Activated CD8-positive, alpha-beta memory T cell treated with anti-CD3 and anti-CD28 coated beads, Interleukin-2, amount 10 ng/mL, durations not matched to agents 7 days and 5 days (primary cell): ENCODE measurements at regions not wholly inside any gene's neighbourhood (a gene's known extent, or its start where the extent isn't known, plus 50 kb on each side); places are given as distances from the start of the nearest gene placed in this dataset.

Experiments
- ATAC-seq: fragments of 150-1000 bp; cut with Tn5 transposase; one replicate; pipeline ENCODE4 v1.10.0; 2021; ENCODE audit warnings: moderate library complexity
- CTCF ChIA-PET: fragments of 350-600 bp; sonication (Branson Sonifier 250); formaldehyde crosslinking; loops from one replicate; lab custom pipeline; 2021; ENCODE audit warnings: antibody characterized with exemption; lab: Charles Lee
- DNase-seq: peaks from one replicate; pipeline ENCODE4 v3.0.0-alpha.2; 2020
- H3K27ac Mint-ChIP-seq: one replicate; pipeline ENCODE4 v1.8.0; 2021; ENCODE audit warnings: mild to moderate bottlenecking, mixed read lengths
- H3K27me3 Mint-ChIP-seq: one replicate; pipeline ENCODE4 v1.8.0; 2021; ENCODE audit warnings: mixed read lengths
- H3K36me3 Mint-ChIP-seq: one replicate; pipeline ENCODE4 v1.8.0; 2021; ENCODE audit warnings: mild to moderate bottlenecking, mixed read lengths
- H3K4me1 Mint-ChIP-seq: one replicate; pipeline ENCODE4 v1.8.0; 2021; ENCODE audit warnings: mixed read lengths
- H3K4me3 Mint-ChIP-seq: one replicate; pipeline ENCODE4 v1.8.0; 2021; ENCODE audit warnings: mild to moderate bottlenecking, moderate library complexity, mixed read lengths
- H3K9me3 Mint-ChIP-seq: one replicate; pipeline ENCODE4 v1.8.0; 2022; ENCODE audit warnings: low read depth, mixed read lengths

DNA sequence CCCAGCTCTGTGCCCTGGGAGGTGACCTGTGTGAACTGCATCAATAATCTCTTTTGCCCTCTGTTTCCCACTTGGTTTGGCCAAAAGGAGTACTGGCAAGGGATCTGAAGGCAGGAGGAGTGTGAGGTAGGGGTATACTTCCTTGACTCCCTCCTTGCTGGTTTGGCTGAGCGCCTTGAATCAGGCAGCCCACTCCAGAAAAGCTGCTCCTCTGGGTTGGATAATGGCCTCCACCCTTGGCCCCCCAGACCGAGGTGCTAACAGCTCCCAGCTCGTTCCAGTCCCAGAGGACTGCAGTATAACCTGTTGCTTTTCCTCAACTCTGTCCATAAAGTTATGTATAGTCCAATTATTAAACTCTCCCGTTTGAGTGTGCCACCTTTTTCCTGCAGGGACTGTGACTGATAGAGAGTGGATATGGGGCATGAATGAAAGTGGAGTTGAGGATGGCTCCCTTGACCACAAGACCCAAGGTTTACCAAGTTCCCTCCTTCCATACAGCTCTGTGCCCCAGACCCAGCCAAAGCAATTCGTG, 88.2 kb upstream of the HAND1 start:
- Mint-ChIP-seq H3K4me1 (no peaks in the 10 kb centered on the region), H3K27ac (no peak overlapping the region)
- CTCF ChIA-PET: no interaction called here

DNA sequence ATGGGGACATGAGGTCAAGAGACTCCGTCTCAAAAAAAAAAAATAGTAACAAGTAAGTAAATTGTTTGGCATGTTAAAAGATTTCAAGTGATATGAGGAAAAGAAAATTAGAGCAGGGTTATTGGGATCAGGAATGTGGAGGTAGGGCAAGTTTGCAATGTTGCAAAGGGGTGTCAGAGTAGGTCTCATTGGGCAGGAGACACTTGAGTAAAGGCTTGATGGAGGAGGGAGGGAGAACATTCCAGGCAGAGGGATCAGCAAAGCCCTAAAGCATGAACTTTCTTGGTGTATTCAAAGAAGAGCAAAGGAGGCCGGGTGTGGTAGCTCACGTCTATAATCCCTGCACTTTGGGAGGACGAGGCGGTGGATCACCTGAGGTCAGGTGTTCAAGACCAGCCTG, 87.1 kb upstream of the HAND1 start:
- DNase-seq (no peak), ATAC-seq (no peak)
- Mint-ChIP-seq H3K36me3 (no peaks in the 10 kb centered on the region), H3K27ac (no peak overlapping the region), H3K4me1 (no peaks in the 10 kb centered on the region), H3K4me3 (no peak overlapping the region), H3K27me3 (peaks cover 14% of the 10 kb centered on the region), H3K9me3 (no peaks in the 10 kb centered on the region)
- CTCF ChIA-PET: no interaction called here

More for the DNA sequence above, 88.2 kb upstream of the HAND1 start:
- Mint-ChIP-seq H3K27me3 (peaks cover 14% of the 10 kb centered on the region), H3K36me3 (no peaks in the 10 kb centered on the region), H3K9me3 (no peaks in the 10 kb centered on the region), H3K4me3 (no peak overlapping the region)
- no peak for ATAC-seq
- no peak for DNase-seq

DNA sequence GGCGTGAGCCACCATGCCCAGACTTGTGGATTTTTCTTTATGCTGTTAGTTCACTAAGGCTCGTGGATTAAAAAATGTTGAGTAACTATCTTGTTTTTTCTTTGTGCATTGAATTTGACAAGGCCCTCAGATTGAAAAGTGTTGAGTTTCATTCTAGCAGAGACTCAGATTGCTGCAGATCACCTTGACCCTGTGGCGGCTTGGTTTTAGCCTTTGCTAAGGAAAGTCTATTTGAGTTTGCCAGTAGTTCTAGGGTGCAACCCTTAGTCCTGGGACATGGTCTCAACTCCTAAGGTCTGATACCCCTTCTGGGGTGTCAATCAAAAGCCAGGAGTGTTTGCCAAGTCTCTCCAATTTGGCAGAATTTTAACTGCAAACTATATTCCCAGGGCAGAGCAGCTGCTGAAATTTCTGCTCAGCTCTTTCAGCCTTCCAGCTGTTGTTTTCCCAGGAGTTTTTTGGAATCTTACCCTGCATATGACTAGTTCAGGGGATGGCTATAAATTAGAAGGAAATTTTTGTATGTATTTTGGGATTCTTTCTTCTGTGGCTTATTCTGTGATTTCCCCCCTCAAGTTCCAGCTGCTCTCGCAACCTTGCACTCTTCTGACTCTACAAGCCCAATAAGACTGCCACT, 84.3 kb upstream of the HAND1 start:
- Mint-ChIP-seq H3K4me3 (no peak overlapping the region), H3K36me3 (no peaks in the 10 kb centered on the region), H3K27ac (no peak overlapping the region), H3K27me3 (peaks cover 24% of the 10 kb centered on the region), H3K9me3 (no peaks in the 10 kb centered on the region), H3K4me1 (no peaks in the 10 kb centered on the region)
- ATAC-seq: no peak
- CTCF ChIA-PET: interaction anchor here (1.2 kb wide), 1 partner anchor 9 kb away, joined by 4 read pairs; no protein-coding TSS in a partner anchor
- DNase-seq: no peak

DNA sequence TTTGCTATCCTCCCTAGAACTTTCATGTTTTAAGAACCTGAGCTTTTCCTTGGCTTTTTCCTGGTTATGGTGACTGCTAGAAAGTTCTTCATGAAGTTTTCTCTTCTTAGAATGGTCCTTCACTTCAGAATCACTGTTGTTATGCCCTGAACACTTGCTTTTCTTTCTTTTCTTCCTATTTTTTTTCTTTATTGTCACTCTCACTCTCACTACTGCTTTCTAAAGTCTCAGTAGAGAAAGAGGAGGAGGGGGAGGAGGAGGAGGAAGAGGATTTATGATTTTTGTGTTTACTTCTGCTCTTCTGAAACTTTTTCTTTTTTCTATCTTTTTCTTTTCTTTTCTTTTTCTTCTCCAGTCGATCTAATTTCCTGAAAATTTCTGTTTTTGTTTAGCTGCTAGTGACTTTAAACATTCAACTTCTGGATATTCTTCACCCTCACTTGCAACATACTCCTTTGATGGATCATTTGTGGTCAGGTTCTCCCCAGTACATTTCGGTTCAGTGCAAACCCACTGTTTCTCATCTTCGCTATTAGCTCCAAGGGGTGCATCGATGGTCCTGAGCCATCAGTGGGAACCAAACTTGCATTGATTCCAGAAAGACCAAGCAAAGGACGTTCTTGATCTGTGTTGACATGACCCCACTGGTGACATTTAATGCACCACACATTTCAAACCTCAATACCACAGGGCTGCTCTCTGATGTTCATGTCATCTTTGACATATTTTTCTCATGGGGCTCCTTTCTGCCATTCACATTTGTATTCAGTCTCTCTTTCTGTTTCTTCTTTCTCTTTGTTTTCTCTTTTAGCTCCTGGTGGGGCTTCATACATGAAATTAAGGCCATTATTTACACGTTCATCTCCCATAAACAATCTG, 81.6 kb upstream of the HAND1 start:
- H3K4me1 Mint-ChIP-seq: no peaks in the 10 kb centered on the region
- no peaks in the 10 kb centered on the region for H3K36me3 Mint-ChIP-seq
- DNase-seq (no peak), ATAC-seq (no peak)
- H3K9me3 Mint-ChIP-seq: no peaks in the 10 kb centered on the region
- peaks cover 20% of the 10 kb centered on the region for H3K27me3 Mint-ChIP-seq
- CTCF ChIA-PET: interaction anchor here (0.7 kb wide), 1 partner anchor 53 kb away, joined by 3 read pairs; no protein-coding TSS in a partner anchor
- no peak overlapping the region for H3K4me3 Mint-ChIP-seq
- no peak overlapping the region for H3K27ac Mint-ChIP-seq

DNA sequence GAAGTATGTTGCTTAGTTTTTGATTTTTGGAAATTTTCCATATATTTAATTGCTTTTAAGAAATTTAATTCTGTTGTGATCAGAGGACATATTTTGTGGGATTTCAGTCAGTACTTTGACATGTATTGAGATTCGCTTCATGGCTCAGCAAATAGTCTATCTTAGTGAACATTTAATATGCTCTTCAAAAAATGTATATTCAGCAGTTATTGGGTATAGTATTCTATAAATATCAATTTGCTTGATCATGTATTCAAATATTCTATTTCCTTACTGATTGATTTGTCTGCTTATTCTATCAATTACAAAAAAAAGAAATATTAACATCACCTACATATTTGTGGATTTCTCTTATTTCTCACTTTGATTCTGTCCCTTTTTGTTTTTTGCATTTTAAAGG, 79.5 kb upstream of the HAND1 start:
- CTCF ChIA-PET: no interaction called here
- H3K36me3 Mint-ChIP-seq: no peaks in the 10 kb centered on the region
- H3K9me3 Mint-ChIP-seq: no peaks in the 10 kb centered on the region
- H3K27ac Mint-ChIP-seq: no peak overlapping the region
- H3K27me3 Mint-ChIP-seq: peaks cover 17% of the 10 kb centered on the region
- DNase-seq (no peak), ATAC-seq (no peak)
- H3K4me3 Mint-ChIP-seq: no peak overlapping the region
- no peaks in the 10 kb centered on the region for H3K4me1 Mint-ChIP-seq

DNA sequence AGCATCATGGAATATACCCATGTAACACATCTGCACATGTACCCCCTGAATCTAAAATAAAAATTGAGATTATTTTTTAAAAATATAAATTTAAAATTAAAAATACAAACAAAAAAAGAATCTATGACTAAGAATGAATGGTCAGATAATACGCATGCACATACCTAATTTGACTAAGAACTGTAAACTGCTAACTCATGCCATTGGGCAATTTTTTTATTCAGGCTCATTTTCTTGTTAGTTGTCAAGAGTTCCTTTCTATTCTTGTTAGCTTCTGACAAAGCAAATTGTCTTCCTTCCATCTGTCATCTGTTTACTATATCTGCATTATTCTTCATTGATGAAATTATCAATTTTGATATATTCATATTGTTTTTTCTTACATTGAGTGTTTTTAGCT, 69.5 kb upstream of the HAND1 start:
- peaks cover 60% of the 10 kb centered on the region for H3K27me3 Mint-ChIP-seq
- no peaks in the 10 kb centered on the region for H3K36me3 Mint-ChIP-seq
- H3K4me3 Mint-ChIP-seq: no peak overlapping the region
- ATAC-seq (no peak), DNase-seq (no peak)
- H3K27ac Mint-ChIP-seq: no peak overlapping the region
- H3K9me3 Mint-ChIP-seq: no peaks in the 10 kb centered on the region
- peaks cover 5% of the 10 kb centered on the region for H3K4me1 Mint-ChIP-seq
- CTCF ChIA-PET: no interaction called here

DNA sequence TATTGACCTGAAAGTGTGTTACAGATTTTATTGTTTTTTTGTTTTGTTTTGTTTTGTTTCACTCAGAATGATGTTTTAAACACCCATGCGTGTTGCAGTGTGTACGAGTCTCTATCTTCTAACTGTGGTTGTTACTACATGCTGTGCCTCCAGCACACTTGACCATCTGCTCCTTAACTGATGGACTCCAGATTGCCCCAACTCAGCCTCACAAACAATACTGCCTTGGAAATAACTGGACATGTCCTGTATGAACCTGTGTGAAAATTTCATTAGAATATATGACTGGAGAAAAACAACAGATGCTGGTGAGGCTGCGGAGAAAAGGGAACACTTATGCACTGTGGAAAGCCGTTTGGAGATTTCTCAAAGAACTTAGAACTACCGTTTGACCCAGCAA, 68.7 kb upstream of the HAND1 start:
- H3K27me3 Mint-ChIP-seq: peaks cover 60% of the 10 kb centered on the region
- no peaks in the 10 kb centered on the region for H3K9me3 Mint-ChIP-seq
- CTCF ChIA-PET: no interaction called here
- no peak for DNase-seq
- no peaks in the 10 kb centered on the region for H3K36me3 Mint-ChIP-seq
- no peak for ATAC-seq
- no peak overlapping the region for H3K4me3 Mint-ChIP-seq
- H3K27ac Mint-ChIP-seq: no peak overlapping the region
- peaks cover 5% of the 10 kb centered on the region for H3K4me1 Mint-ChIP-seq

DNA sequence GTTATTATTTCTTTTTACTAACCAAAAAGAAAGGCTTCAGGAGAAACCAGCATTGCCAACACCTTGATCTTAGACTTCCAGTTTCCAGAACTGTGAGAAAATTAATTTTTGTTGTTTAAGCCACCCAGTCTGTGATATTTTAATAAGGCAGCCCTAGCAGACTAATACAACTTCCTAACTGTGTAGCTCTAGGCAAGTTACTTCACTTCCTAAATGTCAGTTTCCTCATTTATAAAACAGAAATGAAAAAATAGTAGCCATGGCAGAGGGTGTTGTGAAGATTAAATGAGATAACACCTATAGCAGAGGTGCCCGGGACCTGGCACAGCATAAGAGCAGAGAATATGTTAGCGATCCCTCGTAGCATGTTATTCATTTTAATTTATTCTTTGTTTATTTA, 66.6 kb upstream of the HAND1 start:
- H3K36me3 Mint-ChIP-seq: no peaks in the 10 kb centered on the region
- no peak overlapping the region for H3K4me3 Mint-ChIP-seq
- ATAC-seq (no peak), DNase-seq (no peak)
- H3K9me3 Mint-ChIP-seq: no peaks in the 10 kb centered on the region
- H3K27me3 Mint-ChIP-seq: peaks cover 48% of the 10 kb centered on the region
- CTCF ChIA-PET: no interaction called here
- peaks cover 5% of the 10 kb centered on the region for H3K4me1 Mint-ChIP-seq
- H3K27ac Mint-ChIP-seq: no peak overlapping the region

DNA sequence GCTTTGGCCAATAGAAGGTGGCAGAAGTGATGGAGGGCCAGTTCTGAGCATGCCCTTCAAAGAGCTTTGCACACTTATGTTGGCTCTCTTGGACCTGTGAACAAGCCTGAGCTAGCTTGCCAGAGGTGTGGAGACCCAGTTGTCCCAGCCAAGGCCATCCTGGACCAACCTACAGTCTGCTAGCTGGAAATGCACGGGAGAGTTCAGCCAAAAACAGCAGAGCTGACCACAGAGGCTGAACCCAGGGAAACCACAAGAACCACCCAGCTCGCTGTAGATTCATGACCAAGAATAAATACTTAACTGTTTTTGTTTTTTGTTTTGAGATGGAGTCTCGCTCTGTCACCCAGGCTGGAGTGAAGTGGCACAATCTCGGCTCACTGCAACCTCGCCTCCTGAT, 65.4 kb upstream of the HAND1 start:
- Mint-ChIP-seq H3K4me3 (no peak overlapping the region), H3K36me3 (no peaks in the 10 kb centered on the region), H3K9me3 (no peaks in the 10 kb centered on the region), H3K27me3 (peaks cover 45% of the 10 kb centered on the region), H3K4me1 (peaks cover 5% of the 10 kb centered on the region), H3K27ac (no peak overlapping the region)
- no peak for DNase-seq
- CTCF ChIA-PET: no interaction called here
- no peak for ATAC-seq

DNA sequence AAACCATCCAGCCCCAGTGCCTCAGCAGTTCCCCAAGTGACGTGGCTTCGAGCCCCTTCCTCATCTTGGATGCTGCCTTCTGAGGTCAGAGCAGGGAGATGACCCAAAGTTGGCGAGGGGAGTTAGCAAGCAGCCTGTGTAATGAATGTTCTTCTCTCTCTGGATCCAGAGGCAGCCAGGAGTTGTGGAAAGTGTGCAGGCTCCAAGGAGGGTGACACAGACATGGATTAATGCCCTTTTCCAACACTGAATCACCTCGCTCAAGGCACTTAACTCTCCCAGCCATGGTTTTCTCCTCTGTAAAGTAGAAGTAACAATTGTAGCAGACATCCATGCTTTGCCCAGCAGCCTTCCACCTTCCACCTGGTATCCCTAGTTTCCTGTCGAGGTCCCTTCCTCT, 64.6 kb upstream of the HAND1 start:
- H3K9me3 Mint-ChIP-seq: no peaks in the 10 kb centered on the region
- H3K27ac Mint-ChIP-seq: no peak overlapping the region
- no peak overlapping the region for H3K4me3 Mint-ChIP-seq
- CTCF ChIA-PET: no interaction called here
- ATAC-seq (no peak), DNase-seq (no peak)
- H3K36me3 Mint-ChIP-seq: no peaks in the 10 kb centered on the region
- peaks cover 5% of the 10 kb centered on the region for H3K4me1 Mint-ChIP-seq
- peaks cover 39% of the 10 kb centered on the region for H3K27me3 Mint-ChIP-seq

DNA sequence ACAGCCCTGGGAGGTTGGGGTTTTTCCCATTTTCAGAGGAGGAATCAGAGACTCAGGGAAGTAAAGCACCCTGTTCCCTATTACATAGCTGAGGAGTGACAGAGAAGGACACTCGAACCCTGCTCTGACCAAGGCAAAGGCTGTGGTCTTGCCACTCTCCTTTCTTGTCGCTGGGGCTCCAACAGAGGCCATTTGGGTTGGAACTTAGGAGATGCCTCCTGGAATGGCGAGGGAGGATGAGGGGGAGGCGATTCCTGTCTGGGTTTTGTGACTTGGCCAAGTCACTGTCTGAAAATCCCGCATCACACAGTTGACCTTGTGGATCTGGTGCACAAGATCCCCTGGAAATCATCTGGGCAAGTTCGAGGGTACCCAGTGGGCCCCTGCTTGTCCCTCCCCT, 64.0 kb upstream of the HAND1 start:
- H3K36me3 Mint-ChIP-seq: no peaks in the 10 kb centered on the region
- peaks cover 5% of the 10 kb centered on the region for H3K4me1 Mint-ChIP-seq
- DNase-seq (no peak), ATAC-seq (no peak)
- H3K4me3 Mint-ChIP-seq: no peak overlapping the region
- H3K27me3 Mint-ChIP-seq: peaks cover 40% of the 10 kb centered on the region
- H3K9me3 Mint-ChIP-seq: no peaks in the 10 kb centered on the region
- no peak overlapping the region for H3K27ac Mint-ChIP-seq
- CTCF ChIA-PET: no interaction called here

DNA sequence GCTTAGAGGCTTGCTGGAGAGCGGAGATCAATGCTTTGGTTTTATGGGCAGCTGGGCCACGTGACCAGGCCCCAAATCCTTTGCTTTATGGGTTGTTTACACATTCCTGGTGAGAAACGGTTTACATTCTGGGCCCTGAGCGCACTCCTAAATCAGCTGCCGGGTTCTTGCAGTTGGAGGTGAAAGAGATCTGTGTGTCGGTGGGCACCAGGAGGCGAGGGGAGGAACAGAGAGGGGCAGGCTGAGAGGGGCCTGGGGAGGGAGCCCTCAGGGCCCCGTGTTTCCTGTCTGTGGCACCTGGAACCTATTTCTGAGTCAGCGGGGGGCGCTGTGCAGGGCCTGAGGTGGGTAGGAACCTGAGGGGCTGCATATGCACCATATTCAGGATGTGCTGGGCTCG, 63.5 kb upstream of the HAND1 start:
- Mint-ChIP-seq H3K4me1 (peaks cover 5% of the 10 kb centered on the region), H3K36me3 (no peaks in the 10 kb centered on the region), H3K27ac (no peak overlapping the region), H3K27me3 (peaks cover 40% of the 10 kb centered on the region), H3K9me3 (no peaks in the 10 kb centered on the region), H3K4me3 (no peak overlapping the region)
- ATAC-seq (no peak), DNase-seq (no peak)
- CTCF ChIA-PET: no interaction called here

DNA sequence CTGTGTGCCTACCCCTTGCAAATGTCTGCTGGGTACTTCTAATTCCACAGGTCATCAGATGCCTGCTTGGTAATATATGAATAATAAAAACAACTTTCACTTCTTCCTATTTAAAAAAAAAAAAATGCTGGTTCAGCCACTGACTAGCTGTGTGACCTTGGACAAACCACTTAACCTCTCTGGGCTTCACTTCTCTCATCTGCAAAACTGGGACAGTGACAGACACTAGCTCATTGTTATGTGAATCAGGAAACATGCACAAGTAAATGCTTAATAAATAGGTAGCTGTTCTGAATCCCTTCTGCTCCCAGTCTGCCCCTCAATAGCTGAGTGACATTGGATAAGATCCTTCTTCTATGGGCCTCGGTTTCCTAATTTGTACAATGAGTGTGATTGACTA, 62.6 kb upstream of the HAND1 start:
- DNase-seq (no peak), ATAC-seq (no peak)
- peaks cover 43% of the 10 kb centered on the region for H3K27me3 Mint-ChIP-seq
- H3K36me3 Mint-ChIP-seq: no peaks in the 10 kb centered on the region
- CTCF ChIA-PET: interaction anchor here (1.0 kb wide), 1 partner anchor 20 kb away, joined by 4 read pairs; no protein-coding TSS in a partner anchor
- H3K9me3 Mint-ChIP-seq: no peaks in the 10 kb centered on the region
- H3K4me1 Mint-ChIP-seq: peaks cover 5% of the 10 kb centered on the region
- H3K4me3 Mint-ChIP-seq: no peak overlapping the region
- H3K27ac Mint-ChIP-seq: no peak overlapping the region

DNA sequence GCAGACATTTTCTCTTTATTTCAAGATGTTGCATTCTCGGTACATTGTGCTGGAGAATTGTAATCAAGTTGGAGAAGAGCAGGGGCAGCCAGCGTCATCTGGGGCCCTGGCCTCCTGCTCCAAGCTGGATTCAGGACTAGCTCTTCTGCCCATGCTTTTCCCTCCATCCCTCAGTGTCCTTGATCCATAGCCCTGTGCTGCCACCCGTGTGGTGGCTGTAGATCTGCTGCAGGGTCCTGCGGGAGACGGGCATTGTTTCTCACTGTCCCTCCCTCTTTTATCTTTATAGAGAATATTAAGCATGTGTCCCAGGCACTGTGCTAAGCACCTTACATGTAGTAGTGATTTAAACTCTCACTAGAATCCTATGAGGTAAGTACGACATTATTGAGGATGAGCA, 60.5 kb upstream of the HAND1 start:
- peaks cover 36% of the 10 kb centered on the region for H3K27me3 Mint-ChIP-seq
- CTCF ChIA-PET: no interaction called here
- H3K27ac Mint-ChIP-seq: no peak overlapping the region
- peaks cover 3% of the 10 kb centered on the region for H3K4me1 Mint-ChIP-seq
- DNase-seq: no peak
- no peak overlapping the region for H3K4me3 Mint-ChIP-seq
- no peaks in the 10 kb centered on the region for H3K36me3 Mint-ChIP-seq
- ATAC-seq: no peak
- H3K9me3 Mint-ChIP-seq: no peaks in the 10 kb centered on the region
